Thymus (tissue), 11 donors: ENCODE measurements at regions not wholly inside any gene's neighbourhood (a gene's known extent, or its start where the extent isn't known, plus 50 kb on each side); places are given as distances from the start of the nearest gene placed in this dataset.
A peak's percentile ranks its signal among the peaks of the same experiment; 100 is the strongest.

Experiments used
- DNase-seq, 9 donors: peaks; one replicate each; pipeline ENCODE4 v3.0.0-alpha.2; 2013; ENCODE audit warnings: low spot score in 9 of 9, low read depth in 6 of 9, missing footprints in 1 of 9
- H3K27ac ChIP-seq, 2 donors: one replicate each; pipeline ENCODE4 v1.5.1; 2013; ENCODE audit warnings: control low read depth in 1 of 2, low read depth in 1 of 2, low read length in 1 of 2, mild to moderate bottlenecking in 1 of 2, moderate library complexity in 1 of 2
- H3K27me3 ChIP-seq, 2 donors: one replicate each; pipeline ENCODE4 v1.5.1; 2013; ENCODE audit warnings: low read length in 1 of 2; ENCODE audit not compliant: control insufficient read depth in 2 of 2, insufficient read depth in 1 of 2
- H3K36me3 ChIP-seq, 2 donors: one replicate each; pipeline ENCODE4 v1.5.1; 2013; ENCODE audit warnings: low read length in 1 of 2, mild to moderate bottlenecking in 1 of 2, moderate library complexity in 1 of 2; ENCODE audit not compliant: control insufficient read depth in 2 of 2, insufficient read depth in 2 of 2
- H3K4me1 ChIP-seq, 2 donors: one replicate each; pipeline ENCODE4 v1.5.1; 2013; ENCODE audit warnings: low read length in 2 of 2; ENCODE audit not compliant: control insufficient read depth in 2 of 2, insufficient read depth in 2 of 2
- H3K4me3 ChIP-seq, 2 donors: one replicate each; pipeline ENCODE4 v1.5.1; 2013; ENCODE audit warnings: low read length in 2 of 2, control low read depth in 1 of 2, mild to moderate bottlenecking in 1 of 2
- H3K9me3 ChIP-seq, 2 donors: one replicate each; pipeline ENCODE4 v1.5.1; 2013; ENCODE audit warnings: low read length in 1 of 2, mild to moderate bottlenecking in 1 of 2; ENCODE audit not compliant: control insufficient read depth in 2 of 2, insufficient read depth in 1 of 2
- WGBS: extraction: QIAGEN DNeasy Blood & Tissue Kit; methylation state at CpG from one replicate; pipeline ENCODE4 v1.1.7; 2013; 5-methylcytosine and 5-hydroxymethylcytosine counted together
- donor health status: healthy.

DNA sequence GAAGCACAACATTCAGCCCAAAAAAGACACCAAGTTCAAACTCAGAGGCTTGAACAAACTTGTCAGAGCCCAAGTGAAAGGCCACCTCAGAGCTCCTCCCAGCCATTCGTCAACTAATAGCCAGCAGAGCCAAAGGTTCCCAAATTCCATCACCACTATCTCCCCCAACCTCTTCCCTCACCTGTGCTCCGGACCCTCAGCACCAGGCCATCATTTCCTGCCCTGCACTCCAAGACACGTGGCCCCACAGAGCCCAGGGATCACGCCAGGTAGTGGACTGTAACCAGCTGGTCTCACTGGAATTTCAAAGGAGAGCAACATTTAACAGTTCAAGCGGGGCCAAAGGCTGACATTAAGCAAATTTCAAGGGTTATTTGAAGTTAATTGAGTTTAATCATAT is 245.2 kb upstream of the IGF1R start:
- WGBS, result 93% methylated on average over 5 of the region's 5 CpGs
- no peak for DNase-seq
- Histone ChIP-seq H3K9me3 (no peaks in the 10 kb centered on the region), H3K4me3 (no peak overlapping the region), H3K27ac (no peak overlapping the region), H3K4me1 (no peaks in the 10 kb centered on the region), H3K27me3 (no peaks in the 10 kb centered on the region), H3K36me3 (no peaks in the 10 kb centered on the region)

DNA sequence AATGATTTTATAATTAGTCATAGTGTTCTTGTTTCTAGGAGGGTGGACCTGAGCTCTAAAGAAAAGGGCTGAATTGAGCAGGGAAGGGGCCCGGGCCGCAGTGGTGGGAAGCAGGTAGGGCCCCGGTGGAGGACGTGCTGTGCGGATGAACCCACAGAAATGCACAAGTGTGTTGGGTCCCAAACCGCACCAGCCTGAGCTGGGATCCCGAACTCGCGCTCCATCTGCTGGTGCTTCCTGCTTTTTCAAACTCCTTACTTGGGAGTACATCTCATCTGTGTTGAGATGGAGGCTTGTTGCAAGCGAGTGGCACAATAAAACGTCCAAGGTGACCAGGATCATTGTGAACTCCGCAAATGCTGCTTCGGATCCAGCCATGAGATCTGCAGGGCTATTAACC is 244.8 kb upstream of the IGF1R start:
- Histone ChIP-seq H3K27me3 (no peaks in the 10 kb centered on the region), H3K27ac (no peak overlapping the region), H3K4me3 (no peak overlapping the region), H3K36me3 (no peaks in the 10 kb centered on the region), H3K4me1 (no peaks in the 10 kb centered on the region), H3K9me3 (no peaks in the 10 kb centered on the region)
- WGBS, result 94% methylated on average over 13 of the region's 13 CpGs
- no peak for DNase-seq

DNA sequence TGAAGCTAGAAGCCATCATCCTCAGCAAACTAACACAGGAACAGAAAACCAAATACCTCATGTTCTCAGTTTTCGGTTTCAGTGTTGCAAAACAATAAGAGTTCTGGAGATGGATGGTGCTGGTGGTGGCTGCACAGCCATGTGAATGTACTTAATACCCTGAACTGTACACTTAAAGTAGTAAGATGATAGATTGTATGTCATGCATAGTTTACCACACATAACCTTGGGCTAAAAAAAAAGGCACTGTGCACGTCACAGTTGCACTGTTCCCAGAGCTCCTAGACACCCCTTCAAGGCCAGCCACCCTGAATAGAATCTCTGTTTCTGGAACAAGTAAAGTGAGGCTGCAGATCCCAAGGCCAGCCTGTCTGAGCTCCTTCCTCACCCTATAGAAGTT is 243.3 kb upstream of the IGF1R start:
- Histone ChIP-seq H3K27ac (no peak overlapping the region), H3K36me3 (no peaks in the 10 kb centered on the region), H3K27me3 (no peaks in the 10 kb centered on the region), H3K4me1 (no peaks in the 10 kb centered on the region), H3K9me3 (no peaks in the 10 kb centered on the region), H3K4me3 (no peak overlapping the region)
- DNase-seq, result no peak
- WGBS, result 77% methylated on average over 2 of the region's 2 CpGs

DNA sequence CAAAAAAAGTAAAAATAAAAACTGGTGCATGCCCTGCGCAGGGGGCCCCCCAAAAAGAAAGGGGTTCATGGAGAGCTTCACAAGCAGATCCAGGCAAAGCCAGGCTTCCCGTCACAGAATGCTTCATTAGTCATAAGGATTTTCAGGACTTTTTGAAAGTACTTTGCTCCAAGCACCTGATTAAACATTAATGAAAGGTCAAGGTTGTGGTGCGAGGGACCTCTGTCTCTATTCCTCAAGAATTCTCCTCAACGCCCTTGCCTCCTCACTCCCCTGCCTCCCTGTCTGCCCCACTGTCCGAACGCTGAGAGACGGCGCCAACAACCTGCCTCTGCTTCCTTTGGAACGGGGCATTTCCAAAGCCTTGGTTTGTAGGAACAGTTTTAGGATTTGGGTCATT is 240.1 kb upstream of the IGF1R start:
- 90% methylated on average over 9 of the region's 9 CpGs for WGBS

DNA sequence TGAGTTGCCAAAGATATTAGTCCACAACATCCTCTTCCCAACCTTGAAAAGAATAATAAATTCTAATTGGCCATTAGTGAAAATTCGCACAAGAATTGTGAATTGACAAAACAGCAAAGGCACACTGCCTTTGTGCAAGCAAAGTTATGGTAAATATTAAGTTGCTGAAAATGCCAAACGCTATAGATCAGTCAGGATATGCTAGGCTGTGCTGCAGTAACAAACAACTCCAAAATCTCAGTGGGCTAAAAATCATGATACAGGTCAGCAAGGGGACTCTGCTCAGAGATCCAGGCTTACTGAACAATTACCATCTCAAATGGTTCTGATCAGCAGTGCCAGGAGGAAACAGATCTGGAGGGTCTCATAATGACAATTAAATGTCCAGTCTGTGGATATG is 238.0 kb upstream of the IGF1R start:
- no peaks in the 10 kb centered on the region for H3K27me3 ChIP-seq
- H3K4me1 ChIP-seq, result no peaks in the 10 kb centered on the region
- H3K36me3 ChIP-seq, result no peaks in the 10 kb centered on the region
- no peaks in the 10 kb centered on the region for H3K9me3 ChIP-seq
- no peak overlapping the region for H3K27ac ChIP-seq
- 95% methylated on average over 2 of the region's 2 CpGs for WGBS
- DNase-seq, result no peak
- H3K4me3 ChIP-seq, result no peak overlapping the region

More for the DNA sequence above, 240.1 kb upstream of the IGF1R start:
- Histone ChIP-seq H3K27ac (no peak overlapping the region), H3K9me3 (no peaks in the 10 kb centered on the region), H3K4me3 (no peak overlapping the region), H3K36me3 (no peaks in the 10 kb centered on the region), H3K27me3 (no peaks in the 10 kb centered on the region), H3K4me1 (no peaks in the 10 kb centered on the region)
- DNase-seq, result no peak

DNA sequence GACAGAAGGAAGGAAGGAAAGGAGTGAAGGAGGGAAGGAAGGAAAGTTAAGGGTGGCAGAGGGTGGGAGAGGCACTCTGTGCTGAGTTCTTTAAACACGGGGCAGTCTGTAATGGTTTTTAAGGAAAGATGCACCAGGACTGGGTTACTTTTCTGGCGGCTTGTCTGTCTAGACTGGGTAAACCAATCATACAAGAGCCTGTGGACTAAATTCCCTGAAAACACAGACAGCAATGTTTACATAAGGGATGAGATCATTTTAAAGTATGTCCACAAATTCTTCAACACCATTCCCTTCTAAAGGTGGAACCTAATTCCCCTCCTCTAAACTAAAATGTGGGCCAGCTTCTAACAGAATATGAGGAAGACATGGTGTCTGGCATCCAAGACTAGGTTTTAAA is 235.5 kb upstream of the IGF1R start:
- Histone ChIP-seq H3K27me3 (peaks cover 0 to 2% of the 10 kb centered on the region in 2 donors), H3K4me1 (no peaks in the 10 kb centered on the region), H3K36me3 (no peaks in the 10 kb centered on the region), H3K9me3 (no peaks in the 10 kb centered on the region), H3K27ac (no peak overlapping the region), H3K4me3 (no peak overlapping the region)
- 88% methylated on average over 2 of the region's 2 CpGs for WGBS
- no peak for DNase-seq

DNA sequence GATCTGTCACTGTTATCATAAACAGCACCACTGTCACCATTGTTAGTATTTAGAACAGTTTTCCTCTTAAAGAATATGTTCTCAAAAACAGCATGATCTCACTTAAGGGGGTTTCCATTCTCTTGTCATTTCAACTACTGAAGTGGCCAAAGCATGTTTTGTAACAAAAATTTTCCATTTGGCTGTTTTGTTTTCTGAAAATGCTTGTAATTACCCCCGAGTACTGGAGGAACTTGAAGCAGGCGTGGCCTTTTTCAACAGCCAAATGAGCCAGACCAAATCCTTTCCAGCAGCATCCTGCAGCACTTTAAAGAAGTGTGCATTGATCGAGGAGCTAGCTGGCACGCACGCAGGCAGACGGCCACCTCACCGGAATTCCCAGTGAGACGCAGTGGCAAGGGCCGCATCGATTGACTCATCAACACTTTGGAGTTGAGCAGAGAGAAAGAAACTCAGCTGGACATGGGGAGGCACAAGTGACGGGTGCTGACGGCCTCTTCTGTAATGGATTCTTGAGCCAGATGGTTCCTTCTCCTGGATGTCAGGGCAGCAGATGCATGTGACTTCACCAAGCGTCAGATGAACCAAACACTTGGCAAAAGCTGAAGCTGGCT is 234.3 kb upstream of the IGF1R start:
- Histone ChIP-seq H3K27me3 (peaks cover 0 to 3% of the 10 kb centered on the region in 2 donors), H3K4me3 (no peak overlapping the region), H3K9me3 (no peaks in the 10 kb centered on the region), H3K36me3 (no peaks in the 10 kb centered on the region), H3K27ac (no peak overlapping the region), H3K4me1 (no peaks in the 10 kb centered on the region)
- DNase-seq, result peak in 1 of 9 donors; percentile 6
- 90% methylated on average over 13 of the region's 13 CpGs for WGBS

- Histone ChIP-seq H3K4me1 (peaks cover 0 to 2% of the 10 kb centered on the region in 2 donors), H3K27me3 (peaks cover 9 to 26% of the 10 kb centered on the region in 2 donors), H3K36me3 (no peaks in the 10 kb centered on the region), H3K4me3 (no peak overlapping the region), H3K9me3 (no peaks in the 10 kb centered on the region), H3K27ac (no peak overlapping the region)
- WGBS, result 91% methylated on average over 8 of the region's 8 CpGs
- no peak for DNase-seq
These were observed 232.0 kb upstream of the IGF1R start for GRCh38 chr15:98416222-98416855.

GRCh38 chr15:98417346-98417745 is 231.0 kb upstream of the IGF1R start:
- Histone ChIP-seq H3K4me1 (peaks cover 0 to 9% of the 10 kb centered on the region in 2 donors), H3K4me3 (no peak overlapping the region), H3K9me3 (peaks cover 0 to 6% of the 10 kb centered on the region in 2 donors), H3K27me3 (peaks cover 19 to 36% of the 10 kb centered on the region in 2 donors), H3K27ac (no peak overlapping the region), H3K36me3 (no peaks in the 10 kb centered on the region)
- WGBS, result 91% methylated on average over 12 of the region's 12 CpGs
- DNase-seq, result no peak
